ENCODE measurements at regions not wholly inside any gene's neighbourhood (a gene's known extent, or its start where the extent isn't known, plus 50 kb on each side); places are given as distances from the start of the nearest gene placed in this dataset.
"Not testable (repeated sequence)": the region's sequence is repeated elsewhere in the genome, so short reads cannot be mapped to it uniquely, and the experiment has no call there.

GRCh38 chrX:65971151-65971550 is 68.7 kb downstream of the VSIG4 start:
- no peak for DNase-seq

GRCh38 chrX:65967159-65967558 is 72.7 kb downstream of the VSIG4 start:
- DNase-seq, result not testable (repeated sequence)

DNA sequence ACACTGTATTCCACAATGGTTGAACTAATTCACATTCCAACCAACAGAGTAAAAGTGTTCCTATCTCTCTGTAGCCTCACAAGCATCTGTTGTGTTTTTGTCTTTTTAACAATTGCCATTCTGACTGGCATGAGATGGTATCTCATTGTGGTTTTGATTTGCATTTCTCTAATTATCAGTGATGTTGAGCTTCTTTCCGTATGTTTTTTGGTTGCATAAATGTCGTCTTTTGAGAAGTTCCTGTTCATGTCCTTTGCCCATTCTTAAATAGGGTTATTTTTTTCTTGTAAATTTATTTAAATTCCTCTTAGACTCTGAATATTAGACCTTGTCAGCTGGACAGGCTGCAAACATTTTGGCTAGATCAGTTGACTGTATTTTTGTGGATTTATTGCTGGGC is 78.2 kb downstream of the VSIG4 start:
- DNase-seq, result no peak

DNA sequence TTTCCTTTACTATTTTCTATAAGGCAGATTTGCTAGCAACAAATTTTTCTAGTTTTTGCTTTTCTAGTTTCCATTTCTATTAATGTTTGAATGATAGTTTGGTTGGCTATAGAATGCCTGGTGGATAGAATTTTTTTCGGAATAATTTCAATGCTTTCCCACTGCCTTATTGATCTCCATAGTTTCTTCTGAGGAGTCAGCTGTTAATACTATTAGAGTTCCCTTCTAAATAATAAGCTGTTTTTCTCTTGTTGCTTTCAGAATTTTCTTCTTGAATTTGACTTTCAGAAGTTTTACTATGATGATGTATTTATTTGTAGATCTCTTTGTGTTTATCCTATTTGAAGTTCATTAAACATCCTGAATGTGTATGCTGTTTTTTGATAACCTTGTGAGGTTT is 91.8 kb downstream of the VSIG4 start:
- no peak for DNase-seq

- DNase-seq, result no peak
Measured at GRCh38 chrX:65941775-65942174, 98.1 kb downstream of the VSIG4 start.

DNA sequence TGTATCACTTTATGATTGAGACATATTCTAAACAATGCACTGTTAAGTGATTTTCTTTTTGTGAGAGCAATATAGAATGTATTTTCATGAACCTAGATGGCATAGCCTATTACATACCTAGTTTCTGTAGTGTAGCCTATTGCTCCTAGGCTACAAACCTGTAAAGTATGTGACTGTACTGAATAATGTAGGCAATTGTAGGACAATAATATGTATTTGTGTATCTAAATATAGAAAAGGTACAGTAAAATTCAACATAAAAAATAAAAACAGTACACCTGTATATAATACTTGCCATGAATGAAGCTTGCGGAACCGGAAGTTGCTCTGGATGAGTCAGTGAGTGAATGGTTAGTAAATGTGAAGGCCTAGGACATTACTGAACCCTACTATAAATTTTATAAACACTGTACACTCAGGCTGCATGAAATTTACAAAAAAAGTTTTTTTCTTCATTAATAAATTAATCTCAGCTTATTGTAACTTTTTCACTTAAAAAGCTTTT is 106.7 kb downstream of the VSIG4 start:
- DNase-seq, result no peak

DNA sequence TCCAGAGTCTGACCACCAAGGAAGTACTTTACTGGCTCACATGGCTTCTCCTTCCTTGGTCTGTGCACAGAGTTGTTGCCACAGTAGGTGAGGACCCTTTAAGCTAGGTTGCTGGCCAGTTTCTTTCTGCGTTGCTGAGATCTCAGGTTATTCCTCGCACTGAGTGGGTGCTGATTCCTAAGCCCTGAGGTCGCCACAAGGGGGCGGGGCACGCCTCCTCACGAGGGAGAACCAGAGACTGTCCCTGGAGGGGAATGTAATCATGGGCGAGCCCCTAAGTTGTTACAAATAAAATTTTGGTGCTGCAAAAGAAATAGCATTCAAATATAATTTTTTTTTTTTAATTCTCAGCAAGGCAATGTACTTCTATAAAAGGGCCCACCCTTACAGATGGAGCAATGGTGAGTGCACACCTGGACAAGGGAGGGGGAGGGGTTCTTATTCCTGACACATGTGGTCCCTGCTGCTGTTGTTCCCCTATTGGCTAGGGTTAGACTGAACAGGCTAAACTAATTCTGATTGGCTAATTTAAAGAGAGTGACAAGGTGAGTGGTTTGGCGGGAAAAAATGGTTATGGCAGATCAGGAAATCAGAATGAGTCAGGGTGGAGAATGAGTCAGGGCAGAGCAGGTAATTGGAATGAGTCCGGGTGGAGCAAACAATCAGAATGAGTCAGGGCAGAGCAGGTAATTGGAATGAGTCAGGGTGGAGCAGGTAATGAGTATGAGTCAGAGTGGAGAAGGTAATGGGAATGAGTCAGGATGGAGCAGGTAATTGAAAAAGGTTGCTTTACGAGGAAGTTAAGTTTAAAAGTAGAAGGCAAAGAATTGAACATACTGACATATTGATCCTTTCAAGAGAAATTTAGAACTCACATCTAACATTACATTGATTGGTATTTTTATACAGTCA is 107.5 kb downstream of the VSIG4 start:
- DNase-seq, result no peak

- no peak for DNase-seq
Measured at GRCh38 chrX:65928522-65928921, 111.4 kb downstream of the VSIG4 start.

DNA sequence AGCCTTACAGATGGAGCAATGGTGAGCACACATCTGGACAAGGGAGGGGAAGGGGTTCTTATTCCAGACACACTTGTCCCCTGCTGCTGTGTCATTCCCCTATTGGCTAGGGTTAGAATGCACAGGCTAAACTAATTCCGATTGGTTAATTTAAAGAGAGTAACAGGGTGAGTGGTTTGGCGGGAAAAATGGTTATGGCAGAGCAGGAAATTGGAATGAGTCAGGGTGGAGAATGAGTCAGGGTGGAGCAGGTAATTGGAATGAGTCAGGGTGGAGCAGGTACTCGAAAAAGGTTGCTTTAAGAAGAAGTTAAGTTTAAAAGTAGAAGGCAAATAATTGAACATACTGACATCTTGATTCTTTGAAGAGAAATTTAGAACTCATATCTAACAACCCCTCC is 112.5 kb downstream of the VSIG4 start:
- not testable (repeated sequence) for DNase-seq

- DNase-seq, result no peak
Measured at GRCh38 chrX:65926095-65927019, 113.5 kb downstream of the VSIG4 start.

- no peak for DNase-seq
Measured at GRCh38 chrX:65925592-65925991, 114.3 kb downstream of the VSIG4 start.

DNA sequence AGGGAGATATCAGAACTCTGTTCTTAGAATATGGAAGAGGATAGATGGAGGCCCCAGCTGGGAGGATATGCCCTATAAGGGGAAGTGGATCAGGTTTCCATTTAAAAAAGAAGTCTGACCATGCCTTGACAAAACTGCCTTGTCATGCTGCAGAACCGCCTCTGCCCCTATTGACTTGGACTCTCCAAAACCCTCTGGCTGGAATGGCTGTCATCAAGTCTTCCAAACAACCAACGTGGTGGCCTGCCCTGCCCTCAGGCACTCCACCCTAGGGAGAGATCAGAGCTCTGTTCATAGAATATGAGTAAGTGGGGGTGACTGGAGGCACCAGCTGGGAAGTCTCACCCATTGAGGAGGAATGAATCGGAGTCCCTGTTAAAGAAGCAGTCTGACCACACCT is 114.9 kb downstream of the VSIG4 start:
- DNase-seq, result no peak

DNA sequence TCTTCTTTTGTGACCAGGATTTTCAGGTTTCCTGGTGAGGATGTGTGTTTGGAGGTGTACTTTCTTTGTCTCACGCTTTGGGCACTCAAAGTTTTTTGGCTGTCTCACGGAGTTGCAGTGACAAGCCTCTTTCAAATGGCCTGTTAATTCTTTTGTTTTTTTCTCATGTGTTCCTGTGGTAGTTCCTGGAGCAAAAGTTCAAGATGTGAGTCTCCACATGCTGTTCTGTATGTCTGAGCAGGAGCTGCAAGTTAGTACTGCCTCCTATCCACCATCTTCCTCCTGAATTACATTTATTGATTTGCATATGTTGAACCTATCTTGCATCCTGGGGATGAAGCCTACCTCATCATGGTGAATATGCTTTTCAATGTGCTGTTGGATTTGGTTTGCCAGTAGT is 118.5 kb downstream of the VSIG4 start:
- DNase-seq, result no peak

DNA sequence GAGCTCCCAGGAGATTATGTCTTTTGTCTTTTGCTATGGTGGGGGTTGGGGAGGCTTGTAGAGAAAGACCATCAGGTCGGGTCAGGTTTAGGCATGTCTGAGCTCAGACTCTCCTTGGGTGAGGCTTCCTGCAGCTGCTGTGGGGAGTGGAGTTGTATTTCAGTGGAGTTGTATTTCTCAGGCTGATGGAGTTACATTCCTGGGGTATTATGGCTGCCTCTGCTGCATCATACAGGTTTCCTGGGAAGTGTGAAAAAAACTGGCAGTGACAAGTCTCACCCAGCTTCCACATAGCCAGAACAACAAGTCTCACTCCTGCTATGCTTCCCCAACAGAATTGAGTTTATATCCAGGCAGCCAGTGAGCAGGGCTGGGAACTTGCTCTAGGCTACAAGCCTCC is 119.3 kb downstream of the VSIG4 start:
- DNase-seq, result no peak

DNA sequence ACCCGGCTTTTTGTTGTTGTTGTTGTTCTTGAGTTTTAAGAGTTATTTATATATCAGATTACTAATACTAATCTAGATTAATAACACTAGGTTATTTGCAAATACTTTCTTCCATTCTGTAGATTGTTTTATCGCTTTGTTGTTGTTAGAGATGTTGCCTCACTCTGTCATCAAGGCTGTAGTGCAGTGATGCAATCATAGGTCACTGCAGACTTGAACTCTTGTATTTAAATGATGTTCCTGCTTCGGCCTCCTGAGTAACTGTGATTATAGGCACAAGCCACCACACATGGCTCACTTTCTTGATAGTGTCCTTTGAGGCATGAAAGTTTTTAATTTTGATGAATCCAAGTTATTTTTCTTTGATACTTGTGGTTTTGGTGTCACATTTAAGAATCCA is 129.0 kb downstream of the VSIG4 start:
- no peak for DNase-seq

- no peak for DNase-seq
Measured at GRCh38 chrX:65903750-65904149, 136.1 kb downstream of the VSIG4 start.

DNA sequence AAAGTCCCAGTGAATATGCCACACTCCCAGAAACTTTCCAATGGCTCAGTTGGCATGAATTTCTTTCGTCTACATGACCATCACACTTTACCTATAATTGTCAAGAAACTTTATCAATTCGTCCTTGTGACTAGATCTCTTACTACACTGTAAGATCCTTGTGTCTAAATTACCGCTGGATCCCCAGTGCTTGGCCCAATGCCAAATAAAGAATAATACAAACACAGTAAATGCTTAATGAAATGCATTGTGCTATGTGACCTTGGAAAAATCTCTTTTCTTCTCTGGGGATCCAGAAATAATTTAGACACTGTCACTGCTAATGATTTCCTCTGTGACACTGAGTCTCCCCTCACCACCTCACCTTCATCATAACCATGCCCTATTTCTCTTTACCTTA is 137.9 kb downstream of the VSIG4 start:
- no peak for DNase-seq

DNA sequence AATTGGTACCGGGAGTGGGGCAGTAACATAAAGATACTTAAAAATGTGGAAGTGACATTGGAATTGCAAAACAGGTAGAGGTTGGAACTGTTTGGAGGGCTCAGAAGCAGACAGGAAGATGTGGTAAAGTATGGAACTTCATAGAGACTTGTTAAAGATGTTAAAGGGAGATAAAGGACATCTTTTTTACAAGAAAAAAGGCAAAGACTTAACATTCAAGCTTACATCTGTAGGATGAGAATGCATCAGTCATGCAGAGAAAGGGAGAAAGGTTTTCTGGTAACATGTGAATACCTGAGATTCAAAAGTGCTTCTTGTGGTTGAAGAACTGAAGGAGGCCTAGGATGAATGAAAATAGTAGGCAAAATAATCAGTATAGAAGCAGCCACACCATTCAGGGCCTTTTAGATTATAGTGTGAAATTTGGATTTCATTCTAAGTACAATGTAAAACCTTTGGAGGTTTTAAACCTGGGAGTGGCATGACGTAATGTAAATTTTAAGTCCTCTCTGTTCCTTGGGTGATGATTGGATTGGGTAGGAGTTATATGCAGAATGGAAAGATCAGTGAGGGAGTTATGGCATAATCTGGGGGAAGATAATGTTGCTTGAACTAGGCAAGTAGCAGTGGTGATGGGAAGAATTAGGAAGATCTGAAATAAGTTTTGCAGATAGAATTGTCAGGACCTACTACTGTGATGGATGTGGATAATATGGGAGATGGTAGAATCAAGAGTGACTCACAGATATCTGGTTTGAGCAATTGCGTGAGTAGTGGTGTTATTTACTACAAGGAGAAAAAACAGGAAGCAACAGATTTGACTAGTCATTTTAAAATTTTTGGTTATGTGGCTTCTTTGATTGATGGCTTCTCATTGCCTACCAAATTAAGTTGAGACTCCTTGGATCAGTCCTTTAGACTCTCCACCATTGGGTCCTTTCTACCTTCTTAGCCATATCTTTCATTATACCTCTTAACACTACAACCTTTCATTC is 138.7 kb downstream of the VSIG4 start:
- DNase-seq, result no peak

DNA sequence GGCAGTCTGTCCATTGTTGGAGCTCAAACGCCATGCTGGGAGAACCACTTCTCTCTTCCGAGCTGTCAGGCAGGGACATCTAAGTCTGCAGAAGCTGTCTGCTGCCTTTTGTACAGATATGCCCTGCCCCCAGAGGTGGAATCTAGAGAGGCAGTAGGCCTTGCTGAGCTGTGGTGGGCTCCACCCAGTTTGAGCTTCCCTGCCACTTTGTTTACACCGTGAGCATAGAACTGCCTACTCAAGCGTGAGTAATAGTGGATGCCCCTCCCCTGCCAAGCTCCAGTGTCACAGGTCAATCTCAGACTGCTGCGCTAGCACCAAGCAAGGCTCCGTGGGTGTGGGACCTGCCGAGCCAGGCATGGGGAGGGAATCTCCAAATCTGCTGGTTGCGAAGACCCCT is 145.7 kb downstream of the VSIG4 start:
- DNase-seq, result no peak

DNA sequence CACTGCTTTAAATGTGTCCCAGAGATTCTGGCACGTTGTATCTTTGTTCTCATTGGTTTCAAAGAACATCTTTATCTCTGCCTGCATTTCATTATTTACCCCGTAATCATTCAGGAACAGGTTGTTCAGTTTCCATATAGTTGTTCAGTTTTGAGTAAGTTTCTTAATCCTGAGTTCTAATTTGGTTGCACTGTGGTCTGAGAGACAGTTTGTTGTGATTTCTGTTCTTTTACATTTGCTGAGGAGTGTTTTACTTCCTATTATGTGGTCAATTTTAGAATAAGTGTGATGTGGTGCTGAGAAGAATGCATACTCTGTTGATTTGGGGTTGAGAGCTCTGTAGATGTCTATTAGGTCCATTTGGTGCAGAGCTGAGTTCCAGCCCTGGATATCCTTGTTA is 148.1 kb downstream of the VSIG4 start:
- not testable (repeated sequence) for DNase-seq

DNA sequence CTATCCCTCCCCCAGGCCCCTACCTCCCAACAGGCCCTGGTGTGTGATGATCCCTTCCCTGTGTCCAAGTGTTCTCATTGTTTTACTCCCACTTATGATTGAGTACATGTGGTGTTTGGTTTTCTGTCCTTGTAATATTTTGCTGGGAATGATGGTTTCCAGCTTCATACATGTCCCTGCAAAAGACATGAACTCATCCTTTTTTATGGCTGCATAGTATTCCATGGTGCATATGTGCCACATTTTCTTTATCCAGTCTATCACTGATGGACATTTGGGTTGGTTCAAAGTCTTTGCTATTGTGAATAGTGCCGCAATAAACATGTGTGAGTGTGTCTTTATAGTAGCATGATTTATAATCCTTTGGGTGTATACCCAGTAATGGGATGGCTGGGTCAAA is 151.7 kb downstream of the VSIG4 start:
- not testable (repeated sequence) for DNase-seq

DNA sequence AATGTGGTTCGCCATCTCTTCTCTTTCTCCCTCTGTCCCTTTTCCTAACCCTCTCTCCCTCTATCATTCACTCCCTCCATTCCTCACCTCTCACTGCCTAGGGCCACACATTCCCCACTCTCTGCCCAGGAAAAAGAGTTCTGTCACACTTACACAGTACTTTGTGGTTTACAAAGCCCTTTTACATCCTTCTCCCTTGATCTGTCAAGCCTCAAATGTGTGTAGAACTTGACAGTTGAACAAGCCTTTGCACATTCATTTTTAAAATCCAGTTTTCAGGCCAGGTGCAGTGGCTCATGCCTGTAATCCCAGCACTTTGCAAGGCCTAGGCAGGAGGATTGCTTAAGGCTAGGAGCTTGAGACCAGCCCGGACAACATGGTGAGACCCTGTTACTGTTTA is 156.3 kb downstream of the VSIG4 start:
- DNase-seq, result no peak
